Subcutaneous abdominal adipose tissue (tissue), 5 donors: ENCODE measurements at regions not wholly inside any gene's neighbourhood (a gene's known extent, or its start where the extent isn't known, plus 50 kb on each side); places are given as distances from the start of the nearest gene placed in this dataset.
"Not testable (repeated sequence)": the region's sequence is repeated elsewhere in the genome, so short reads cannot be mapped to it uniquely, and the experiment has no call there.

Experiments used
- H3K27ac ChIP-seq: one replicate; pipeline ENCODE4 v1.7.0; 2013; ENCODE audit warnings: low read depth, mild to moderate bottlenecking, inconsistent platforms, low read length, moderate library complexity
- H3K27me3 ChIP-seq, 5 donors: one replicate each; pipeline ENCODE4 v1.7.0; 2013; ENCODE audit warnings: low read length in 5 of 5, inconsistent platforms in 1 of 5; ENCODE audit not compliant: control insufficient read depth in 5 of 5, insufficient read depth in 4 of 5
- H3K36me3 ChIP-seq, 5 donors: one replicate each; pipeline ENCODE4 v1.7.0; 2013; ENCODE audit warnings: low read length in 5 of 5; ENCODE audit not compliant: control insufficient read depth in 5 of 5, insufficient read depth in 5 of 5
- H3K4me1 ChIP-seq, 5 donors: one replicate each; pipeline ENCODE4 v1.7.0; 2013; ENCODE audit warnings: low read length in 5 of 5, mild to moderate bottlenecking in 3 of 5, moderate library complexity in 1 of 5; ENCODE audit not compliant: control insufficient read depth in 5 of 5, insufficient read depth in 5 of 5
- H3K4me3 ChIP-seq, 5 donors: one replicate each; pipeline ENCODE4 v1.7.0; 2013; ENCODE audit warnings: low read length in 5 of 5, low read depth in 1 of 5
- H3K9ac ChIP-seq, 5 donors: one replicate each; pipeline ENCODE4 v1.7.0; 2013; ENCODE audit warnings: low read length in 5 of 5, mild to moderate bottlenecking in 4 of 5, moderate library complexity in 3 of 5
- H3K9me3 ChIP-seq, 5 donors: one replicate each; pipeline ENCODE4 v1.7.0; 2013; ENCODE audit warnings: low read length in 5 of 5; ENCODE audit not compliant: control insufficient read depth in 5 of 5
- donor health status: healthy.
- donor health status: healthy.
- donor health status: healthy.
- donor health status: healthy.
- donor health status: healthy.

- not testable (repeated sequence) for H3K4me1 ChIP-seq, H3K4me3 ChIP-seq, H3K9ac ChIP-seq, H3K36me3 ChIP-seq, H3K27me3 ChIP-seq, H3K27ac ChIP-seq
- peaks cover 0 to 40% (median 19%) of the 10 kb centered on the region in 5 donors for H3K9me3 ChIP-seq
These were observed 3879.3 kb downstream of the SRGAP2C start for GRCh38 chr1:125064029-125064428.

GRCh38 chr1:125064481-125064880, 3879.7 kb downstream of the SRGAP2C start:
- Histone ChIP-seq H3K36me3 (no peaks in the 10 kb centered on the region), H3K27ac (no peak overlapping the region), H3K9me3 (peaks cover 0 to 43% (median 19%) of the 10 kb centered on the region in 5 donors), H3K27me3 (no peaks in the 10 kb centered on the region), H3K9ac (no peak overlapping the region), H3K4me3 (no peak overlapping the region), H3K4me1 (no peaks in the 10 kb centered on the region)

DNA sequence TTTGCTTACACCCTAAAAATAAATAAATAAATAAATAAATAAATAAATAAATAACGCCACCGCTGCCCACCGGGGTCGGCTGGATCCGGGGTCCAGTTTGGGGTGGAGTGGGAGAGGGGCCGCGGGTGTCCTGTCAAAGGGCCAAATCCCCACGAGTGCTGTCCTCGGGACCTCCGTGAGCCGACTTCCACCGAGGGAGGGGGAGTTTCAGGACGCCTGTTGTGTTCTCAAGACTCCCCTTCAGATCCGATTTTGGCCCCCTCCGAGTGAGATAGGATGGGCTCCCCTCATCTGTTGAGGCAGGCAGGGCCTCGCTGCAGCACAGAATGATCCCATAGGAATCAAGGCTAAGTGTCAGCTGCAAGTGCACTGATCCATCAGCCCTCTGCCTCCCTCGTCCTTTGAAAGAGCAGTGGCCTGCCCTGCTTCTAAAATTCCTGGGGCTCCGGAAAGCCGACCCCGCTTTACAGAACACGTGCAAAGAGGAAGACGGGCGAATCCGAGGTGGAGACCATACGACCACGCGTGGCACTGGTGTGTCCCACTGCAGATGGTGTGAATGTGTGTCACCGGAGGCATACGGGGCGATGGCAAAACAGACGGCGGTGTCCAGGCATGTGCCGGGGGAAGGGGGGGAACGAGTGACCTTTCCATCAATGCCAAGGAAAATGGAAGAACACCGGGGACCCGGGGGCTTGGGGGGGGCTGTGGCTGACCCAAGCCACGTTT, 3880.5 kb downstream of the SRGAP2C start:
- no peak overlapping the region for H3K4me3 ChIP-seq
- H3K4me1 ChIP-seq: no peaks in the 10 kb centered on the region
- H3K36me3 ChIP-seq: no peaks in the 10 kb centered on the region
- H3K9me3 ChIP-seq: peaks cover 0 to 50% (median 19%) of the 10 kb centered on the region in 5 donors
- no peak overlapping the region for H3K27ac ChIP-seq
- H3K27me3 ChIP-seq: no peaks in the 10 kb centered on the region
- H3K9ac ChIP-seq: no peak overlapping the region

- H3K4me1 ChIP-seq: no peaks in the 10 kb centered on the region
- peaks cover under 1 to 54% (median 19%) of the 10 kb centered on the region in 5 donors for H3K9me3 ChIP-seq
- H3K27ac ChIP-seq: no peak overlapping the region
- H3K9ac ChIP-seq: no peak overlapping the region
- H3K27me3 ChIP-seq: no peaks in the 10 kb centered on the region
- no peak overlapping the region for H3K4me3 ChIP-seq
- no peaks in the 10 kb centered on the region for H3K36me3 ChIP-seq
These were observed 3881.0 kb downstream of the SRGAP2C start for GRCh38 chr1:125065821-125066180.

DNA sequence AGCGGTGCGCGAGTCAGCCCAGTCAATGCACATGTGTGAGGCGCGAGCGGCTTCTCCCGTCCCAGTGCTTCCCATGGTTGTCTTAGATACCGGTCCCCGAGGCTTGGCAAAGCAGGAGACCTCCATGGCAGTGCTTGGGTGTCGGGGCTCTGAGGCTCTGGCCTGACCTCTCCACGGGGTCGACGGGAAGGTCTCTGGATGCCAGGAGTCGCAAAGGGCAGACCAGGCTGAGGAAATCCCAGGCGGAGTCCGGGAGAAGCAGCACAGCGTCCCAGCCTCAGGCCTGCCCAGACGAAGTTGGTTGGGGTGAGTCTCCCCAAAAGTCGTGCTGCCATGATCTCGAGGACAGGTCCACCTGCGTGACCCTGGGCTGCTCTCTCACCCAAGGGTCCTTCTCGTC, 3881.6 kb downstream of the SRGAP2C start:
- Histone ChIP-seq H3K27ac (no peak overlapping the region), H3K9me3 (peaks cover 2 to 55% (median 20%) of the 10 kb centered on the region in 5 donors), H3K36me3 (no peaks in the 10 kb centered on the region), H3K9ac (no peak overlapping the region), H3K4me3 (no peak overlapping the region), H3K27me3 (no peaks in the 10 kb centered on the region), H3K4me1 (no peaks in the 10 kb centered on the region)

- not testable (repeated sequence) for H3K36me3 ChIP-seq, H3K4me3 ChIP-seq, H3K27me3 ChIP-seq, H3K4me1 ChIP-seq, H3K27ac ChIP-seq, H3K9ac ChIP-seq
- peaks cover 2 to 60% (median 25%) of the 10 kb centered on the region in 5 donors for H3K9me3 ChIP-seq
These were observed 3882.1 kb downstream of the SRGAP2C start for GRCh38 chr1:125066849-125067248.

- H3K9me3 ChIP-seq: peaks cover 8 to 53% (median 41%) of the 10 kb centered on the region in 5 donors
- H3K36me3 ChIP-seq: no peaks in the 10 kb centered on the region
- no peaks in the 10 kb centered on the region for H3K27me3 ChIP-seq
- no peaks in the 10 kb centered on the region for H3K4me1 ChIP-seq
- H3K4me3 ChIP-seq: peak overlapping the region in 1 of 5 donors; percentile 1
- no peak overlapping the region for H3K9ac ChIP-seq
- no peak overlapping the region for H3K27ac ChIP-seq
These were observed 3895.3 kb downstream of the SRGAP2C start for GRCh38 chr1:125080077-125080476.

GRCh38 chr1:125085720-125086591, 3901.2 kb downstream of the SRGAP2C start:
- Histone ChIP-seq H3K27me3 (no peaks in the 10 kb centered on the region), H3K4me1 (no peaks in the 10 kb centered on the region), H3K4me3 (no peak overlapping the region), H3K27ac (no peak overlapping the region), H3K9me3 (peaks cover 3 to 35% (median 22%) of the 10 kb centered on the region in 5 donors), H3K9ac (no peak overlapping the region), H3K36me3 (no peaks in the 10 kb centered on the region)

DNA sequence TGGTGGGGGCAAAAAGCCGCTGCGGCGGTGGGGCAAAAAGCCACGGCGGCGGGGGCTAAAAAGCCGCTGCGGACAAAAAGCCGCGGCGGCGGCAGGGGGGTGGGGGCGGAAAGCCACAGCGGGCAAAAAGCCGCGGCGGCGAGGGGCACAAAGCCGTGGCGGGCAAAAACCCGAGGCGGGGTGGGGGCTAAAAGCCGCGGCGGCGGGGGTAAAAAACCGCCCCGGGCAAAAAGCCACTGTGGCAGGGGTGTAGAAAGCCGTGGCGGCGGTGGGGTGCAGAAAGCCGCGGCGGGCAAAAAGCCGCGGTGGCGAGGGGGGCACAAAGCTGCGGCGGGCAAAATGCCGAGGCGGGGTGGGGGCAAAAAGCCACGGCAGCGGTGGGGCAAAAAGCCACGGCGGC, 3901.8 kb downstream of the SRGAP2C start:
- Histone ChIP-seq H3K27me3 (no peaks in the 10 kb centered on the region), H3K27ac (no peak overlapping the region), H3K9me3 (peaks cover 2 to 29% (median 15%) of the 10 kb centered on the region in 5 donors), H3K4me1 (no peaks in the 10 kb centered on the region), H3K9ac (no peak overlapping the region), H3K36me3 (no peaks in the 10 kb centered on the region), H3K4me3 (no peak overlapping the region)

- Histone ChIP-seq H3K9ac (no peak overlapping the region), H3K27me3 (no peaks in the 10 kb centered on the region), H3K9me3 (peaks cover 2 to 23% (median 13%) of the 10 kb centered on the region in 5 donors)
These were observed 3902.5 kb downstream of the SRGAP2C start for GRCh38 chr1:125087247-125087646.

More at GRCh38 chr1:125087247-125087646, 3902.5 kb downstream of the SRGAP2C start:
- no peak overlapping the region for H3K4me3 ChIP-seq
- H3K4me1 ChIP-seq: no peaks in the 10 kb centered on the region
- no peaks in the 10 kb centered on the region for H3K36me3 ChIP-seq
- H3K27ac ChIP-seq: no peak overlapping the region
